SU-DHL-6 (cell line): ENCODE measurements at regions not wholly inside any gene's neighbourhood (a gene's known extent, or its start where the extent isn't known, plus 50 kb on each side); places are given as distances from the start of the nearest gene placed in this dataset.

Experiments used
- EZH2phosphoT487 ChIP-seq: fragments of 200-600 bp; sonication (generic), shearing (Covaris generic); conservative IDR thresholded peaks from 2 replicates; pipeline ENCODE4 v1.6.1; 2018; ENCODE audit warnings: mild to moderate bottlenecking, antibody characterized with exemption, low read length, moderate library complexity, mixed read lengths
- TF ChIP-seq, protein P1 (sequence below): fragments of 200-600 bp; sonication (generic); IDR thresholded peaks from one replicate; pipeline ENCODE4 v1.5.1; 2017; ENCODE audit warnings: antibody characterized with exemption, mild to moderate bottlenecking, low read length, moderate library complexity; ENCODE audit not compliant: insufficient read depth, poor library complexity, severe bottlenecking

- TF ChIP-seq, protein P1, sequence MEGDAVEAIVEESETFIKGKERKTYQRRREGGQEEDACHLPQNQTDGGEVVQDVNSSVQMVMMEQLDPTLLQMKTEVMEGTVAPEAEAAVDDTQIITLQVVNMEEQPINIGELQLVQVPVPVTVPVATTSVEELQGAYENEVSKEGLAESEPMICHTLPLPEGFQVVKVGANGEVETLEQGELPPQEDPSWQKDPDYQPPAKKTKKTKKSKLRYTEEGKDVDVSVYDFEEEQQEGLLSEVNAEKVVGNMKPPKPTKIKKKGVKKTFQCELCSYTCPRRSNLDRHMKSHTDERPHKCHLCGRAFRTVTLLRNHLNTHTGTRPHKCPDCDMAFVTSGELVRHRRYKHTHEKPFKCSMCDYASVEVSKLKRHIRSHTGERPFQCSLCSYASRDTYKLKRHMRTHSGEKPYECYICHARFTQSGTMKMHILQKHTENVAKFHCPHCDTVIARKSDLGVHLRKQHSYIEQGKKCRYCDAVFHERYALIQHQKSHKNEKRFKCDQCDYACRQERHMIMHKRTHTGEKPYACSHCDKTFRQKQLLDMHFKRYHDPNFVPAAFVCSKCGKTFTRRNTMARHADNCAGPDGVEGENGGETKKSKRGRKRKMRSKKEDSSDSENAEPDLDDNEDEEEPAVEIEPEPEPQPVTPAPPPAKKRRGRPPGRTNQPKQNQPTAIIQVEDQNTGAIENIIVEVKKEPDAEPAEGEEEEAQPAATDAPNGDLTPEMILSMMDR = no peak
- no peak for TF ChIP-seq EZH2phosphoT487
Observed at GRCh38 chr18:78647018-78647417, 332.6 kb upstream of the SALL3 start.
